KG1 (cell line): ENCODE measurements at regions not wholly inside any gene's neighbourhood (a gene's known extent, or its start where the extent isn't known, plus 50 kb on each side); places are given as distances from the start of the nearest gene placed in this dataset.

Source experiments
- DNase-seq: peaks from one replicate; lab custom pipeline; 2025; lab: John Stamatoyannopoulos, UW

DNA sequence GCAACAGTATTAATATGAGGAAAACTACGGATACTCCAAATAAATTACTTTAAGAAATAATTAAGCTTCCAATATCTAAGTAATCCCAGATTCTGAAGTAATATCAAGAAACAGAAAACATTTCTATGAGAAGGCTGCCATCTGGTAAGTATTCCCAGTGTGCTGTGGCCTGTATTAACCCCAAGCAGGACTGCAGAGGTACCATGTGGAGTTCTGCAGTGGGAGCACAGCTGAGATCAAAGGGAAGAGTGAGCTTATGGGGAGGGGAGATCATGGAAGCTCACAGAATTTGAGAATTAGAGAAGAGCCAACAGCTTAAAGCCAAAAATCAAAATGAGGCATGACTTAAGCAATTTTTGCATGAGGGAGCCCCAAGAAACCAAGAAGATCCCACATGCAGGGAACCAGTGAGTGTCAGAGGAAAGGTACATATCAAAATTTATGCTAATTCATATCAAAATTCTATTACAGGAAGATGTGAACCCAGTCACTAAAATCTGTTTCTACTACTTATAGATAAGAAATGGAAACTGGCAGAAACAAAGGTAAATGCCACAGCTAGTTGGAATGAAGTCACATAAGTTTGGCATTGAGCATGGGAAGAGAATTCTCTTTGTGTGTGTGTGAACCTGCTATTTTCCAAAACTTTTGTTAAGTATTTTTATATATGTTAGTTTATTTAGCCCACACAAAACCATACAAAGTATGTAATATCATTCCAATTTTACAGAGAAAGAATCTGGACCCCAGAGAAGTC is 62.6 kb upstream of the KITLG start:
- no peak for DNase-seq

DNA sequence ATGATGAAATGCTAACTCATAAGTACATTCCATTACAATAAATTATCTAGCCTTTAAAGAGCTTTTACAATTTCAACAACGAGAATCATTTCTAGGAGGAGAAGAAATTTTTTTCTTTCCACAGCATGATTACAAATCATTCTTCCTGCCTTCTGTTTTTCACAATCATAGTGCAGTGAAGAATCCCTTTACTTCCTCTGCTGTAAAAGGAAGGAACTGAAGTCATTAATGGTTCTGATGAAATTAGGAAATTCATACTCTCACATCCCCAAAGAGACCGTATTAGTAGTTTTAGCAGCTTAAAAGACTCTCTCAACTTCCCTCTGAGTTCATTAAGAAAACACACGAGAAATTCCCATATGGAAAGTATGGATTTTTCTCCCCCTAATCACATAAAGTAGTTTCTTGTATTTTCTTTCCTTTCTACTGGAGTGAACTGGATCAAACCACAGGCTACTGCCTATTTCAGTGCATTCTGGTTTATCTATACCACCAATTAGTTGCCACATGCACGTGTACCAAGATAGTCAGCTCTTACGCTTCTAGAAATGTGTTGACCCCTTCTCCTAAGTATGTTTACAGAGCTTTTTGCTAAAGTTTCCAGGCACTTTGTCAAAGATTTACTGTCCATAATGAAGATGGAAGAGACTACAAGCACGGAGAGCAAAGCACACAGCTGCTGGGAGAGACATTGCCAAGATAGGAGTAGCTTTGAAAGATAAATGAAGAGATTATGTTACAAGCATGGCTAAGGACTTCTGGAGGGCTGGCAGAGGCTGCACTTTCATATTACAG is 58.9 kb upstream of the KITLG start:
- no peak for DNase-seq

DNA sequence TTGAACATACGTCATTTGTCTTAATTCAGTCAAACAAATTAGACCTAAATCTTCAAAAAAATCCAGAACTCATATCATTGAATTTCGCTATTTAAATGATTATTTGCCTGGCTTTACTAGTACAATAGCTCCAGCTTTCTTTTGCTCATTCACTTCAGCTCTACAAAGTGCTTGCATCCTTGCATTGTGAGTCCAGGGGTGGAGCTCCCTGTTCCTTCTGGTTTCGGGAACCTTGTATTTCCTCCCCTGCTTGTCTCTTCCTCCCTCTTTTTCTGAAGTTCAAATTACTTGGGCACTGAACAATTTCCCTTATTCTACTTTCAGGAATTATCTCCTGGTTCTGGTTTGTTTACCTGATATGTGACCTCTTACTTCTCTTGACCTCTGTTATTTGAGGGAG is 58.1 kb upstream of the KITLG start:
- DNase-seq = no peak

DNA sequence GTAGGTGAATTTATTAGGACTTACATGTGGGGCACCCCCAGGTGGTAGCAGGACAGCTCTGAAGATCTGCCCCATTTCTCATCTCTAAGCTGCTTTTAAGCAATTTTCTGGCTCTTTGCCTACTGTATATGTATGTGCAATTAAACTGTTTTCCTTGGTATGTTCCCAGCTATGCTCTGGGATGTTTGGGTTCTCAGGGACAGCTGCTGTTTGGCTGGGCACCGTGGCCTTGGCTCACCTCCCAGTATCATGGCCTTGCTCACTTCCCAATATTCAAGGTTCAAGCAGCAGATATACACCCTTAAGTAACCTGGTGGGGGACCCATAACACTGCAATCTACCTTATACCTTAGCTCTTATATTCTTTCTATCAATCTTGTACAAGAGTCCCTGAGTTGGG is 53.7 kb upstream of the KITLG start:
- no peak for DNase-seq

DNA sequence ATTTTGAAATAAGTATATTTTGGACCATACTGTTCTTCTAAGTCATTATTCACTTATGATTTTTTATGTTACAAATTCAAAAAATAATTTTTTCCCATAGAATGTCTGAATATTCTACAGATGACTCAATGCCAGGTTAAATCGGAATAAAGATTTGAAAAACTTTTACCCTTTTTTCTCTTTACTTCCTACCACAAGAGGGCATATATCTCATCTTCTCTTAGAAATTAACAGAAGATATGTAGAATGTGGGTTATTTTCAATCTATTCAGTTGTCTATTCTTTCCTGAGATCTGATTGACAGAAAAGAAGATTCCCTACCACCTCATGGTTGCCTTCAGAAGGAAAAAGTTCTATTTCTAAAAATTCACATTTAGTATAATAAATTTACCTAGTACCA is 53.0 kb upstream of the KITLG start:
- DNase-seq = no peak

DNA sequence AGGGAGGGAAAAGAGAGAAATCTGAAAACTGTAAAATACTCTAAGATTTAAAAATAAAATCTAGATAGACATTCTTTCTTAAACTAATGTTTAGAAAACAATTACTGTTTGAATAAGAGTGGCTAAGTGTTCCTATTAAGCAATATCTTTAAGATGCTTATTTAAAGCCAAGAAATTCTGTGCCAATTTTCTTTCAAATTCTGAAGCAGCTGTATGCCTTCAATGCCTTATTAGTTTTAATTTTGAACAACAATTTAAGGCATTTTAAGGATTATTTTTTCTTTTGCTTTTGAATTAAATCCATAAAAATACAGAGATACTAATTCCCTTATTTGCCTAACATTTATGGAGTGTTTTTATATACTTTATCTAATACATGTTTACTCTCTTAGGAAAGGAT is 50.3 kb upstream of the KITLG start:
- no peak for DNase-seq
